ENCODE measurements at regions not wholly inside any gene's neighbourhood (a gene's known extent, or its start where the extent isn't known, plus 50 kb on each side); places are given as distances from the start of the nearest gene placed in this dataset.

- TF ChIP-seq POLR2A (IDR thresholded peaks at IDR 0.05) = no peak
- no peak for TF ChIP-seq CTCF (IDR thresholded peaks at IDR 0.05)
- TF ChIP-seq POLR2AphosphoS5 (IDR thresholded peaks at IDR 0.05) = no peak
- DNase-seq (ENCODE audit: low spot score in 2 of 2) = no peak
- no peak overlapping the region for H3K4me3 ChIP-seq
Observed at GRCh38 chr19:28289295-28290063, 923.5 kb downstream of the UQCRFS1 start.

GRCh38 chr19:28288572-28289264, 924.2 kb downstream of the UQCRFS1 start:
- no peak for TF ChIP-seq CTCF (IDR thresholded peaks at IDR 0.05)
- no peak for TF ChIP-seq POLR2AphosphoS5 (IDR thresholded peaks at IDR 0.05)
- TF ChIP-seq POLR2A (IDR thresholded peaks at IDR 0.05) = no peak
- H3K27me3 ChIP-seq = no peaks in the 10 kb centered on the region
- no peak for DNase-seq (ENCODE audit: low spot score in 2 of 2)
- no peaks in the 10 kb centered on the region for H3K4me1 ChIP-seq
- H3K36me3 ChIP-seq = no peaks in the 10 kb centered on the region
- no peak overlapping the region for H3K4me3 ChIP-seq
- intact Hi-C loops (cut with DNase I; ENCODE audit: low total_unique reads) = no loop called here
- no peak overlapping the region for H3K27ac ChIP-seq
- peaks cover 0 to 9% of the 10 kb centered on the region in 2 donors for H3K9me3 ChIP-seq

More at GRCh38 chr19:28289295-28290063, 923.5 kb downstream of the UQCRFS1 start:
- no peak overlapping the region for H3K27ac ChIP-seq
- H3K9me3 ChIP-seq = peaks cover 0 to 9% of the 10 kb centered on the region in 2 donors
- no peaks in the 10 kb centered on the region for H3K36me3 ChIP-seq
- no peaks in the 10 kb centered on the region for H3K4me1 ChIP-seq
- intact Hi-C loops (cut with DNase I; ENCODE audit: low total_unique reads) = no loop called here
- H3K27me3 ChIP-seq = no peaks in the 10 kb centered on the region

DNA sequence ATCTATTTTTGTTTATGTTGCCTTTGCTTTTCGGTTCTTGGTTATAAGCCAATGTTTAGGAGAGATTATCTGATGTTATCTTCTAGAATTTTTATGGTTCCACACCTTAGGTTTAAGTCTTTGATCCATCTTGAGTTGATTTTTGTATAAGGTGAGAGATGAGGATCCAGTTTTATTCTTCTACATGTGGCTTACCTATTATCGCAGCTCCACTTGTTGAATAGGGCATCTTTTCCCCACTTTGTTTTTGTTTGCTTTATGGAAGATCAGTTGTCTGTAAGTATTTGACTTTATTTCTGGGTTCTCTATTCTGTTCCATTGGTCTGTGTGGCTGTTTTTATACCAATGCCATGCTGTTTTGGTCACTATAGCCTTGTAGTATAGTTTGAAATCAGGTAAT, 927.0 kb downstream of the UQCRFS1 start:
- no peak overlapping the region for H3K27ac ChIP-seq
- TF ChIP-seq CTCF (IDR thresholded peaks at IDR 0.05) (no peak), POLR2AphosphoS5 (IDR thresholded peaks at IDR 0.05) (no peak), POLR2A (IDR thresholded peaks at IDR 0.05) (no peak)
- no peaks in the 10 kb centered on the region for H3K27me3 ChIP-seq
- H3K4me1 ChIP-seq = no peaks in the 10 kb centered on the region
- intact Hi-C loops (cut with DNase I; ENCODE audit: low total_unique reads) = no loop called here
- peaks cover 0 to 9% of the 10 kb centered on the region in 2 donors for H3K9me3 ChIP-seq
- no peaks in the 10 kb centered on the region for H3K36me3 ChIP-seq
- DNase-seq (ENCODE audit: low spot score in 2 of 2) = no peak
- no peak overlapping the region for H3K4me3 ChIP-seq

DNA sequence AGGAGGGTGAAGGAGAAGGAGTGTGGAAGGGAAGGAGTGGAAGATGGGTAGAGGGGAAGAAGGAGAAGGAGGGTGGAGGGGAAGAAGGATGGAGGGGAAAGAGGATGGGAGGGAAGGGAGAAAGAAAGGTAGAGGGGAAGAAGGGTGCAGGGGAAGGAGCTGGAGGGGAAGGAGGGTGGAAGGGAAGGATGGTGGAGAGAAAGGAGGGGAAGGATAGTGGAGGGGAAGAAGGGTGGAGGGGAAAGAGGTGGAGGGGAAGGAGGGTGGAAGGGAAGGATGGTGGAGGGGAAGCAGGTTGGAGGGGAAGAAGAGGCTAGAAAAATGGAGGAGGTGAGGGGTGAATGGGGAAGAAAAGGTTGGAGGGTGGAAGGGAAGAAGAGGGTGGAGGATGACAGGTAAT, 927.9 kb downstream of the UQCRFS1 start:
- Histone ChIP-seq H3K27me3 (no peaks in the 10 kb centered on the region), H3K9me3 (peaks cover 0 to 9% of the 10 kb centered on the region in 2 donors), H3K36me3 (no peaks in the 10 kb centered on the region), H3K4me3 (no peak overlapping the region), H3K27ac (no peak overlapping the region), H3K4me1 (no peaks in the 10 kb centered on the region)
- intact Hi-C loops (cut with DNase I; ENCODE audit: low total_unique reads) = no loop called here
- DNase-seq (ENCODE audit: low spot score in 2 of 2) = no peak
- no peak for TF ChIP-seq POLR2A (IDR thresholded peaks at IDR 0.05)
- TF ChIP-seq CTCF (IDR thresholded peaks at IDR 0.05) = no peak
- no peak for TF ChIP-seq POLR2AphosphoS5 (IDR thresholded peaks at IDR 0.05)

- DNase-seq (ENCODE audit: low spot score in 2 of 2) = no peak
- H3K9me3 ChIP-seq = peaks cover 0 to 9% of the 10 kb centered on the region in 2 donors
- intact Hi-C loops (cut with DNase I; ENCODE audit: low total_unique reads) = no loop called here
Observed at GRCh38 chr19:28284389-28284788, 928.6 kb downstream of the UQCRFS1 start.

More at GRCh38 chr19:28284389-28284788, 928.6 kb downstream of the UQCRFS1 start:
- Histone ChIP-seq H3K27ac (no peak overlapping the region), H3K27me3 (no peaks in the 10 kb centered on the region), H3K4me1 (no peaks in the 10 kb centered on the region), H3K4me3 (no peak overlapping the region), H3K36me3 (no peaks in the 10 kb centered on the region)
- no peak for TF ChIP-seq CTCF (IDR thresholded peaks at IDR 0.05)
- no peak for TF ChIP-seq POLR2A (IDR thresholded peaks at IDR 0.05)
- TF ChIP-seq POLR2AphosphoS5 (IDR thresholded peaks at IDR 0.05) = no peak
